SK-N-SH (cell line): ENCODE measurements at regions not wholly inside any gene's neighbourhood (a gene's known extent, or its start where the extent isn't known, plus 50 kb on each side); places are given as distances from the start of the nearest gene placed in this dataset.

ENCODE experiments used
- CTCF ChIA-PET: fragments of 300-600, 350-600 bp; formaldehyde crosslinking; extraction: SDS; loops from one replicate; lab custom pipeline; 2021; lab: Yijun Ruan, JAX
- POLR2A ChIA-PET: fragments of 350-600 bp; sonication (Branson Sonifier 250); formaldehyde crosslinking; extraction: SDS; loops from one replicate; lab custom pipeline; 2020; ENCODE audit warnings: antibody characterized with exemption, inconsistent platforms; lab: Yijun Ruan, JAX
- DNase-seq: peaks from one replicate; pipeline ENCODE4 v3.0.0; 2012
- H2AFZ ChIP-seq: fragments of 200-600 bp; sonication (generic); 2 replicates; pipeline ENCODE4 v1.8.1; 2016; ENCODE audit warnings: antibody characterized with exemption, mild to moderate bottlenecking, low read depth
- H3F3A ChIP-seq: fragments of 200-600 bp; sonication (generic); replicated peaks from 2 replicates; pipeline ENCODE3; 2016; ENCODE audit warnings: antibody characterized with exemption, mild to moderate bottlenecking; ENCODE audit not compliant: insufficient read depth
- H3K27ac ChIP-seq, 2 experiments: fragments of 200-500 bp in 1 of 2; fragments of 200-600 bp in 1 of 2; sonication (Bioruptor generic) in 1 of 2; sonication (generic), shearing (Covaris generic) in 1 of 2; 2 replicates each; pipeline versions ENCODE4 v1.5.1 to v1.6.1; 2014 to 2016; ENCODE audit warnings: low read depth in 2 of 2, inconsistent platforms in 1 of 2, low read length in 1 of 2, mild to moderate bottlenecking in 1 of 2, mixed read lengths in 1 of 2
- H3K27me3 ChIP-seq: fragments of 200-600 bp; sonication (generic), shearing (Covaris generic); 2 replicates; pipeline ENCODE4 v1.6.1; 2016; ENCODE audit warnings: mixed run types; ENCODE audit not compliant: insufficient read depth
- H3K36me3 ChIP-seq, 2 experiments: fragments of 200-500 bp in 1 of 2; fragments of 200-600 bp in 1 of 2; sonication (Bioruptor generic) in 1 of 2; sonication (generic) in 1 of 2; replicated peaks in 1 of 2; 2 replicates each; pipeline versions ENCODE3 to v1.5.1; 2014 to 2016; ENCODE audit warnings: low read length in 1 of 2, mild to moderate bottlenecking in 1 of 2; ENCODE audit not compliant: insufficient read depth in 2 of 2, control insufficient read depth in 1 of 2
- H3K4me1 ChIP-seq, 2 experiments: fragments of 200-500 bp in 1 of 2; fragments of 200-600 bp in 1 of 2; sonication (Bioruptor generic) in 1 of 2; sonication (generic), shearing (Covaris generic) in 1 of 2; 2 replicates each; pipeline versions ENCODE4 v1.5.1 to v1.6.1; 2014 to 2016; ENCODE audit warnings: low read depth in 1 of 2, low read length in 1 of 2, mixed run types in 1 of 2; ENCODE audit not compliant: insufficient read depth in 2 of 2, control insufficient read depth in 1 of 2
- H3K4me2 ChIP-seq: fragments of 200-600 bp; sonication (generic), shearing (Covaris generic); 2 replicates; pipeline ENCODE4 v1.6.1; 2017; ENCODE audit warnings: mixed run types
- H3K4me3 ChIP-seq, 2 experiments: fragments of 200-500 bp in 1 of 2; fragments of 200-600 bp in 1 of 2; sonication (Bioruptor generic) in 1 of 2; sonication (generic), shearing (Covaris generic) in 1 of 2; 2 replicates each; pipeline versions ENCODE4 v1.5.1 to v1.8.1; 2014 to 2016; ENCODE audit warnings: low read depth in 2 of 2, inconsistent platforms in 1 of 2, low read length in 1 of 2, mild to moderate bottlenecking in 1 of 2, mixed read lengths in 1 of 2, moderate library complexity in 1 of 2
- H3K79me2 ChIP-seq: fragments of 200-600 bp; sonication (generic); 2 replicates; pipeline ENCODE4 v1.8.1; 2017; ENCODE audit warnings: mild to moderate bottlenecking; ENCODE audit not compliant: insufficient read depth
- H3K9ac ChIP-seq: fragments of 200-600 bp; sonication (generic); 2 replicates; pipeline ENCODE4 v1.6.1; 2017; ENCODE audit warnings: mixed run types
- H3K9me2 ChIP-seq: fragments of 200-600 bp; sonication (generic); 2 replicates; pipeline ENCODE4 v1.6.1; 2017; ENCODE audit warnings: mixed run types
- H3K9me3 ChIP-seq: fragments of 200-600 bp; sonication (generic); 2 replicates; pipeline ENCODE4 v1.6.1; 2017; ENCODE audit warnings: mixed run types, mild to moderate bottlenecking, moderate library complexity
- H4K20me1 ChIP-seq: fragments of 200-600 bp; sonication (generic); 2 replicates; pipeline ENCODE4 v1.6.1; 2017; ENCODE audit warnings: mild to moderate bottlenecking, mixed run types; ENCODE audit not compliant: insufficient read depth
- CHD2 ChIP-seq: fragments of 150-350 bp; IDR thresholded peaks from 2 replicates; pipeline ENCODE4 v1.6.1; 2018; ENCODE audit warnings: low read length; ENCODE audit not compliant: partially characterized antibody
- ELF1 ChIP-seq: IDR thresholded peaks from 2 replicates; pipeline ENCODE4 v1.4.0; 2012
- EZH2phosphoT487 ChIP-seq: fragments of 200-600 bp; sonication (generic); IDR thresholded peaks from 2 replicates; pipeline ENCODE4 v1.6.1; 2017; ENCODE audit warnings: low read depth, mixed run types, mild to moderate bottlenecking, antibody characterized with exemption, moderate library complexity, borderline replicate concordance
- FOXJ3 ChIP-seq: sonication (generic); formaldehyde crosslinking; IDR thresholded peaks from 2 replicates; pipeline ENCODE4 v1.5.1; 2020; ENCODE audit warnings: mild to moderate bottlenecking, missing genetic modification reagents
- GABPA ChIP-seq: IDR thresholded peaks from 2 replicates; pipeline ENCODE4 v1.4.0; 2012; ENCODE audit warnings: low read depth, mild to moderate bottlenecking
- GATA2 ChIP-seq: sonication (generic); formaldehyde crosslinking; IDR thresholded peaks from 2 replicates; pipeline ENCODE4 v1.5.0; 2020; ENCODE audit warnings: mild to moderate bottlenecking, missing genetic modification reagents
- IRF3 ChIP-seq: fragments of 150-350 bp; IDR thresholded peaks from 2 replicates; pipeline ENCODE4 v1.6.1; 2016; ENCODE audit warnings: mild to moderate bottlenecking, low read depth, low read length
- JUND ChIP-seq: IDR thresholded peaks from 2 replicates; pipeline ENCODE4 v1.4.0; 2012
- MEF2A ChIP-seq: IDR thresholded peaks from 2 replicates; pipeline ENCODE4 v1.4.0; 2012; ENCODE audit warnings: low read depth, borderline replicate concordance
- NFIC ChIP-seq: IDR thresholded peaks from 2 replicates; pipeline ENCODE4 v1.4.0; 2012; ENCODE audit warnings: borderline replicate concordance
- NRF1 ChIP-seq: IDR thresholded peaks from 2 replicates; pipeline ENCODE4 v1.6.1; 2012; ENCODE audit warnings: low read depth, mild to moderate bottlenecking, low read length
- POLR2AphosphoS5 ChIP-seq: IDR thresholded peaks from 2 replicates; pipeline ENCODE4 v1.6.1; 2012; ENCODE audit warnings: low read depth, low read length
- RXRA ChIP-seq: IDR thresholded peaks from 2 replicates; pipeline ENCODE4 v1.4.0; 2012; ENCODE audit warnings: low read depth, mild to moderate bottlenecking, borderline replicate concordance
- TCF12 ChIP-seq: IDR thresholded peaks from 2 replicates; pipeline ENCODE4 v1.4.0; 2012
- USF2 ChIP-seq: fragments of 150-350 bp; IDR thresholded peaks from 2 replicates; pipeline ENCODE4 v1.6.1; 2017; ENCODE audit warnings: antibody characterized with exemption, low read length, low read depth, borderline replicate concordance
- ZBTB33 ChIP-seq: IDR thresholded peaks from 2 replicates; pipeline ENCODE4 v1.4.0; 2012; ENCODE audit warnings: low read depth, borderline replicate concordance
- WGBS: methylation state at CpG from one replicate; pipeline ENCODE4 v1.1.6; 2017; ENCODE audit warnings: low lambda C conversion rate; 5-methylcytosine and 5-hydroxymethylcytosine counted together

- CTCF ChIA-PET = interaction anchor here (1.0 to 1.3 kb wide), 3 partner anchors 13 to 182 kb away, joined by 3 to 4 read pairs (median 4); no protein-coding TSS in a partner anchor
- Histone ChIP-seq H3K27ac (no peak overlapping the region), H3K79me2 (no peaks in the 10 kb centered on the region), H4K20me1 (no peaks in the 10 kb centered on the region), H3K4me1 (no peaks in the 10 kb centered on the region), H3K9ac (no peak overlapping the region), H3K27me3 (no peaks in the 10 kb centered on the region), H3K9me3 (no peaks in the 10 kb centered on the region), H3F3A (no peaks in the 10 kb centered on the region), H3K9me2 (no peaks in the 10 kb centered on the region), H3K4me2 (no peak overlapping the region), H3K36me3 (no peaks in the 10 kb centered on the region), H3K4me3 (no peak overlapping the region), H2AFZ (no peak overlapping the region)
- DNase-seq = no peak
- no peak for TF ChIP-seq FOXJ3 (CRISPR knock-in tag)
- TF ChIP-seq JUND = no peak
- TF ChIP-seq CHD2 = no peak
- POLR2A ChIA-PET = no interaction called here
- 62% methylated on average over 16 of the region's 19 CpGs for WGBS
Observed at GRCh38 chr10:131841131-131841660, 59.6 kb upstream of the PPP2R2D start.

GRCh38 chr10:131841661-131842139 is 59.1 kb upstream of the PPP2R2D start:
- POLR2A ChIA-PET = no interaction called here
- CTCF ChIA-PET = interaction anchor here (1.0 to 1.1 kb wide), 2 partner anchors 12 to 182 kb away, joined by 3 to 4 read pairs; no protein-coding TSS in a partner anchor
- 54% methylated on average over 18 of the region's 19 CpGs for WGBS

More at GRCh38 chr10:131841661-131842139, 59.1 kb upstream of the PPP2R2D start:
- Histone ChIP-seq H3K27ac (no peak overlapping the region), H3K4me2 (no peak overlapping the region), H3K4me1 (no peaks in the 10 kb centered on the region), H3K79me2 (no peaks in the 10 kb centered on the region), H3F3A (no peaks in the 10 kb centered on the region), H2AFZ (no peak overlapping the region), H3K9me3 (no peaks in the 10 kb centered on the region), H3K36me3 (no peaks in the 10 kb centered on the region), H3K9me2 (no peaks in the 10 kb centered on the region), H3K27me3 (no peaks in the 10 kb centered on the region), H4K20me1 (no peaks in the 10 kb centered on the region), H3K4me3 (no peak overlapping the region), H3K9ac (no peak overlapping the region)
- DNase-seq = no peak
- TF ChIP-seq ELF1 (no peak), NFIC (no peak), EZH2phosphoT487 (no peak), TCF12 (no peak), POLR2AphosphoS5 (no peak), FOXJ3 (CRISPR knock-in tag) (no peak), RXRA (no peak), IRF3 (no peak), USF2 (no peak), MEF2A (no peak), NRF1 (no peak), JUND (no peak), GATA2 (no peak), GABPA (no peak), ZBTB33 (no peak)
